Lung microvascular endothelial cell (primary cell): ENCODE measurements at regions not wholly inside any gene's neighbourhood (a gene's known extent, or its start where the extent isn't known, plus 50 kb on each side); places are given as distances from the start of the nearest gene placed in this dataset.
"Not testable (repeated sequence)": the region's sequence is repeated elsewhere in the genome, so short reads cannot be mapped to it uniquely, and the experiment has no call there.

Source experiments
- DNase-seq, 2 donors: peaks; one replicate each; pipeline versions ENCODE4 v3.0.0 to v3.0.0-alpha.2; 2010; ENCODE audit warnings: low read depth in 2 of 2

GRCh38 chr1:5734414-5734813 is 257.8 kb downstream of the NPHP4 start:
- no peak for DNase-seq

- no peak for DNase-seq
Observed at GRCh38 chr1:5733596-5733995, 258.6 kb downstream of the NPHP4 start.

GRCh38 chr1:5731110-5731423 is 261.2 kb downstream of the NPHP4 start:
- no peak for DNase-seq

GRCh38 chr1:5730272-5731109 is 261.7 kb downstream of the NPHP4 start:
- no peak for DNase-seq

GRCh38 chr1:5729636-5730145 is 262.5 kb downstream of the NPHP4 start:
- no peak for DNase-seq

- no peak for DNase-seq
Observed at GRCh38 chr1:5728663-5729355, 263.4 kb downstream of the NPHP4 start.

- DNase-seq: no peak
Observed at GRCh38 chr1:5727871-5728643, 264.2 kb downstream of the NPHP4 start.

GRCh38 chr1:5727191-5727590 is 265.0 kb downstream of the NPHP4 start:
- DNase-seq: no peak

GRCh38 chr1:5726586-5727184 is 265.5 kb downstream of the NPHP4 start:
- not testable (repeated sequence) for DNase-seq

GRCh38 chr1:5725855-5726585 is 266.2 kb downstream of the NPHP4 start:
- no peak for DNase-seq

GRCh38 chr1:5725406-5725805 is 266.8 kb downstream of the NPHP4 start:
- DNase-seq: no peak

- DNase-seq: no peak
Observed at GRCh38 chr1:5724847-5725246, 267.4 kb downstream of the NPHP4 start.

- no peak for DNase-seq
Observed at GRCh38 chr1:5722635-5723164, 269.5 kb downstream of the NPHP4 start.

GRCh38 chr1:5721634-5722215 is 270.5 kb downstream of the NPHP4 start:
- no peak for DNase-seq

GRCh38 chr1:5720936-5721335 is 271.3 kb downstream of the NPHP4 start:
- DNase-seq: no peak

- DNase-seq: no peak
Observed at GRCh38 chr1:5720484-5720883, 271.7 kb downstream of the NPHP4 start.

GRCh38 chr1:5720045-5720444 is 272.2 kb downstream of the NPHP4 start:
- DNase-seq: no peak

GRCh38 chr1:5718831-5719632 is 273.2 kb downstream of the NPHP4 start:
- DNase-seq: no peak

- no peak for DNase-seq
Observed at GRCh38 chr1:5717031-5717682, 275.1 kb downstream of the NPHP4 start.
